H9 (cell line): ENCODE measurements at regions not wholly inside any gene's neighbourhood (a gene's known extent, or its start where the extent isn't known, plus 50 kb on each side); places are given as distances from the start of the nearest gene placed in this dataset.

Experiments
- DNase-seq: peaks from one replicate; pipeline ENCODE4 v3.0.0-alpha.2; 2017
- H2AFZ ChIP-seq: one replicate; pipeline ENCODE4 v1.6.1; 2013; ENCODE audit warnings: mild to moderate bottlenecking, low read length, control low read depth, moderate library complexity
- H2AK5ac ChIP-seq: 2 replicates; pipeline ENCODE4 v1.6.1; 2013; ENCODE audit warnings: low read length, control low read depth, mixed read lengths; ENCODE audit not compliant: insufficient read length
- H2BK120ac ChIP-seq: one replicate; pipeline ENCODE4 v1.6.1; 2013; ENCODE audit warnings: low read depth, mild to moderate bottlenecking, low read length, control low read depth, inconsistent platforms; ENCODE audit not compliant: poor library complexity, severe bottlenecking
- H2BK12ac ChIP-seq: 2 replicates; pipeline ENCODE4 v1.6.1; 2013; ENCODE audit warnings: low read length, control low read depth, mixed read lengths, low read depth; ENCODE audit not compliant: insufficient read length
- H2BK15ac ChIP-seq: 2 replicates; pipeline ENCODE4 v1.6.1; 2013; ENCODE audit warnings: low read depth, low read length, control low read depth
- H2BK20ac ChIP-seq: one replicate; pipeline ENCODE4 v1.6.1; 2013; ENCODE audit warnings: low read depth, mild to moderate bottlenecking, low read length, control low read depth, inconsistent platforms; ENCODE audit not compliant: poor library complexity, severe bottlenecking
- H2BK5ac ChIP-seq: 2 replicates; pipeline ENCODE4 v1.6.1; 2013; ENCODE audit warnings: low read length, control low read depth, mixed read lengths; ENCODE audit not compliant: insufficient read length
- H3K14ac ChIP-seq: 2 replicates; pipeline ENCODE4 v1.6.1; 2013; ENCODE audit warnings: low read length, control low read depth; ENCODE audit not compliant: insufficient read depth
- H3K18ac ChIP-seq: 2 replicates; pipeline ENCODE4 v1.6.1; 2013; ENCODE audit warnings: low read depth, mild to moderate bottlenecking, mixed read lengths, low read length, control low read depth; ENCODE audit not compliant: insufficient read length
- H3K23ac ChIP-seq: 2 replicates; pipeline ENCODE4 v1.6.1; 2013; ENCODE audit warnings: low read length, control low read depth, mixed read lengths, low read depth; ENCODE audit not compliant: insufficient read length
- H3K23me2 ChIP-seq: 2 replicates; pipeline ENCODE4 v1.6.1; 2013; ENCODE audit warnings: low read depth, mild to moderate bottlenecking, mixed read lengths, low read length, control low read depth; ENCODE audit not compliant: insufficient read length, poor library complexity, severe bottlenecking
- H3K27ac ChIP-seq: 2 replicates; pipeline ENCODE4 v1.5.1; 2013; ENCODE audit warnings: low read length, control low read depth, mixed read lengths, low read depth; ENCODE audit not compliant: insufficient read length
- H3K27me3 ChIP-seq: 2 replicates; pipeline ENCODE4 v1.6.1; 2013; ENCODE audit warnings: low read length, control low read depth, inconsistent platforms; ENCODE audit not compliant: insufficient read depth
- H3K4ac ChIP-seq: 2 replicates; pipeline ENCODE4 v1.6.1; 2013; ENCODE audit warnings: low read depth, mild to moderate bottlenecking, control low read depth, inconsistent platforms, low read length, moderate library complexity
- H3K4me1 ChIP-seq: 2 replicates; pipeline ENCODE4 v1.6.1; 2013; ENCODE audit warnings: low read length, control low read depth, inconsistent platforms; ENCODE audit not compliant: insufficient read depth
- H3K4me2 ChIP-seq: 2 replicates; pipeline ENCODE4 v1.6.1; 2013; ENCODE audit warnings: low read length, control low read depth, mixed read lengths; ENCODE audit not compliant: insufficient read length, insufficient read depth
- H3K56ac ChIP-seq: 2 replicates; pipeline ENCODE4 v1.6.1; 2013; ENCODE audit warnings: low read depth, mild to moderate bottlenecking, mixed read lengths, low read length, control low read depth; ENCODE audit not compliant: insufficient read length
- H3K79me1 ChIP-seq: 2 replicates; pipeline ENCODE4 v1.6.1; 2013; ENCODE audit warnings: low read depth, mild to moderate bottlenecking, moderate library complexity, low read length, control low read depth, inconsistent platforms; ENCODE audit not compliant: insufficient read depth, poor library complexity, severe bottlenecking
- H3K79me2 ChIP-seq: 2 replicates; pipeline ENCODE4 v1.6.1; 2013; ENCODE audit warnings: low read length, control low read depth, inconsistent platforms; ENCODE audit not compliant: insufficient read depth
- H3K9ac ChIP-seq: 2 replicates; pipeline ENCODE4 v1.6.1; 2013; ENCODE audit warnings: low read length, control low read depth, mixed read lengths; ENCODE audit not compliant: insufficient read length; ENCODE audit errors: extremely low read depth
- H3K9me3 ChIP-seq: one replicate; pipeline ENCODE4 v1.6.1; 2013; ENCODE audit warnings: low read depth, low read length, inconsistent platforms; ENCODE audit not compliant: control insufficient read depth
- H3T11ph ChIP-seq: one replicate; pipeline ENCODE4 v1.6.1; 2013; ENCODE audit warnings: mild to moderate bottlenecking, low read length, control low read depth, inconsistent platforms
- H4K20me1 ChIP-seq: one replicate; pipeline ENCODE4 v1.6.1; 2013; ENCODE audit not compliant: control insufficient read depth, insufficient read length, insufficient read depth
- H4K5ac ChIP-seq: 2 replicates; pipeline ENCODE4 v1.6.1; 2013; ENCODE audit warnings: low read depth, mild to moderate bottlenecking, mixed read lengths, low read length, control low read depth; ENCODE audit not compliant: insufficient read length
- H4K8ac ChIP-seq: replicated peaks from 2 replicates; pipeline ENCODE4 v1.6.1; 2013; ENCODE audit warnings: low read length, control low read depth, mixed read lengths, low read depth; ENCODE audit not compliant: insufficient read length
- H4K91ac ChIP-seq: 2 replicates; pipeline ENCODE4 v1.6.1; 2013; ENCODE audit warnings: low read depth, mild to moderate bottlenecking, moderate library complexity, mixed read lengths, low read length, control low read depth; ENCODE audit not compliant: insufficient read length
- H3K27ac Mint-ChIP-seq, 3 experiments: 2 replicates in 2 of 3; 3 replicates in 1 of 3; pipeline ENCODE4 v1.8.0; 2020 to 2021; ENCODE audit warnings: mixed read lengths in 3 of 3, mild to moderate bottlenecking in 1 of 3, moderate library complexity in 1 of 3
- H3K27me3 Mint-ChIP-seq: 2 replicates; pipeline ENCODE4 v1.8.0; 2021; ENCODE audit warnings: low read depth, mild to moderate bottlenecking, moderate library complexity, mixed read lengths
- H3K36me3 Mint-ChIP-seq, 3 experiments: 2 replicates in 2 of 3; 3 replicates in 1 of 3; pipeline ENCODE4 v1.8.0; 2020 to 2021; ENCODE audit warnings: low read depth in 3 of 3, mixed read lengths in 3 of 3; ENCODE audit not compliant: insufficient read depth in 1 of 3
- H3K4me1 Mint-ChIP-seq, 2 experiments: 2 replicates each; pipeline ENCODE4 v1.8.0; 2020; ENCODE audit warnings: mixed read lengths in 2 of 2
- H3K4me3 Mint-ChIP-seq, 2 experiments: 2 replicates in 1 of 2; 3 replicates in 1 of 2; pipeline ENCODE4 v1.8.0; 2020 to 2021; ENCODE audit warnings: mild to moderate bottlenecking in 2 of 2, mixed read lengths in 2 of 2, moderate library complexity in 1 of 2
- H3K9me3 Mint-ChIP-seq, 2 experiments: 2 replicates in 1 of 2; 3 replicates in 1 of 2; pipeline ENCODE4 v1.8.0; 2020; ENCODE audit warnings: mild to moderate bottlenecking in 2 of 2, mixed read lengths in 2 of 2, moderate library complexity in 1 of 2
- WGBS: extraction: QIAGEN DNeasy Blood & Tissue Kit; methylation state at CpG from one replicate; pipeline ENCODE4 v1.1.7; 2013; ENCODE audit warnings: missing lambda C conversion rate, low lambda C conversion rate, mixed read lengths; ENCODE audit not compliant: insufficient read length; ENCODE audit errors: extremely low coverage; 5-methylcytosine and 5-hydroxymethylcytosine counted together
- TF ChIP-seq, protein P1 (sequence below): fragments of 200-600 bp; sonication (generic); conservative IDR thresholded peaks from 3 replicates; pipeline ENCODE4 v1.8.0; 2021; ENCODE audit warnings: antibody characterized with exemption, mild to moderate bottlenecking

DNA sequence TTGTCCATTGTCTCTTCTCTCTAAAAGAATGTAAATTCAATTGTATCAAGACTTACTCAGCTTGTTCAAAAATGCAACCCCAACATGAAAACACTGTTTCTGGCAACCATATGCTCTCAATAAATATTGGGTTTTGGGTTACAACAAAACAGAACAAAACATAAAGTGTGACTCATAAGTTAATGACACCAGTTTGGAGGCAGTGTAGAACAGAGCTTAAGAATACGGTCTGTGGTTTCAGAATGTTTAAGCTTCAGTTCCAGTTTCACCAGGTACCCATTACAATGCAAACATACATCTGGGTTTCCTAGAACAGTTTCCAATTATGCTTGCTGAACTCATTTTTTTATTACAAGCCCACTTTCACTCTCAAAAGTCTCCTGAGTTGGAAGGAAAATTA is 285.8 kb upstream of the PCDH9 start:
- Histone ChIP-seq H3K27ac (no peak overlapping the region), H3K9me3 (no peaks in the 10 kb centered on the region), H4K8ac (no peak overlapping the region), H3T11ph (no peak overlapping the region), H4K91ac (no peak overlapping the region), H3K9ac (no peak overlapping the region), H4K5ac (no peak overlapping the region), H3K4ac (no peak overlapping the region), H3K4me1 (peaks cover 2% of the 10 kb centered on the region; the same call in 1 of the 2 replicates), H3K79me2 (no peaks in the 10 kb centered on the region), H3K79me1 (no peaks in the 10 kb centered on the region), H3K14ac (no peak overlapping the region), H2AFZ (no peak overlapping the region), H3K23ac (no peak overlapping the region), H2BK120ac (no peak overlapping the region), H3K56ac (no peak overlapping the region), H2BK12ac (no peak overlapping the region), H3K23me2 (no peaks in the 10 kb centered on the region), H3K27me3 (no peaks in the 10 kb centered on the region), H4K20me1 (no peaks in the 10 kb centered on the region), H3K18ac (no peak overlapping the region), H2AK5ac (no peak overlapping the region), H2BK20ac (no peak overlapping the region), H2BK15ac (no peak overlapping the region), H2BK5ac (no peak overlapping the region), H3K4me2 (no peak overlapping the region)
- Mint-ChIP-seq H3K9me3 (no peaks in the 10 kb centered on the region), H3K4me1 (peaks cover 30 to 31% of the 10 kb centered on the region in 2 experiments), H3K36me3 (no peaks in the 10 kb centered on the region; a peak in 2 of 7 replicates), H3K27me3 (no peaks in the 10 kb centered on the region), H3K4me3 (no peak overlapping the region), H3K27ac (no peak overlapping the region)
- no peak for DNase-seq
- TF ChIP-seq, protein P1, sequence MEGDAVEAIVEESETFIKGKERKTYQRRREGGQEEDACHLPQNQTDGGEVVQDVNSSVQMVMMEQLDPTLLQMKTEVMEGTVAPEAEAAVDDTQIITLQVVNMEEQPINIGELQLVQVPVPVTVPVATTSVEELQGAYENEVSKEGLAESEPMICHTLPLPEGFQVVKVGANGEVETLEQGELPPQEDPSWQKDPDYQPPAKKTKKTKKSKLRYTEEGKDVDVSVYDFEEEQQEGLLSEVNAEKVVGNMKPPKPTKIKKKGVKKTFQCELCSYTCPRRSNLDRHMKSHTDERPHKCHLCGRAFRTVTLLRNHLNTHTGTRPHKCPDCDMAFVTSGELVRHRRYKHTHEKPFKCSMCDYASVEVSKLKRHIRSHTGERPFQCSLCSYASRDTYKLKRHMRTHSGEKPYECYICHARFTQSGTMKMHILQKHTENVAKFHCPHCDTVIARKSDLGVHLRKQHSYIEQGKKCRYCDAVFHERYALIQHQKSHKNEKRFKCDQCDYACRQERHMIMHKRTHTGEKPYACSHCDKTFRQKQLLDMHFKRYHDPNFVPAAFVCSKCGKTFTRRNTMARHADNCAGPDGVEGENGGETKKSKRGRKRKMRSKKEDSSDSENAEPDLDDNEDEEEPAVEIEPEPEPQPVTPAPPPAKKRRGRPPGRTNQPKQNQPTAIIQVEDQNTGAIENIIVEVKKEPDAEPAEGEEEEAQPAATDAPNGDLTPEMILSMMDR = no peak
- no CpG with 5 or more reads among the region's 1 CpG for WGBS
